ENCODE measurements at regions not wholly inside any gene's neighbourhood (a gene's known extent, or its start where the extent isn't known, plus 50 kb on each side); places are given as distances from the start of the nearest gene placed in this dataset.

DNA sequence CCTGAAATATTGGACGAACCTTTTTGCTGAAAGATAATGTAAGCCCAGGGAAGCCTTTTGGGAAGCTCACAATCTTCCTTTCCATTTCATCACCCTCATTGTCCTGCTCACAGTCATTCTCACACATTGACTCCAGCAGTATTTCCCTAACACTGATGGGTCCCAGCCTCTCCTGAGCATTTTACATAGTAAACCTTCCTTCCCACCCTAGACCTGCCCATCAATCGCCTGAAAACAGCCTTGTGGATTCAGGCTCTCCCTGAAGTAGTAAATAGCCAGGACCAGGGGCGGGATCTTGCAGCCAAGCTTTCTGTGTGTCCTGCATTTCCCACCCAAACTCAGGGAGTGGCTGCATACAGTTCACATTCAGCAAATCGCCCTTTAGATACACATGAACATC lies 149.9 kb downstream of the CYRIA start:
- TF ChIP-seq ZNF8 (CRISPR knock-in tag; IDR thresholded peaks at IDR 0.05): no peak
- TF ChIP-seq, protein P1, sequence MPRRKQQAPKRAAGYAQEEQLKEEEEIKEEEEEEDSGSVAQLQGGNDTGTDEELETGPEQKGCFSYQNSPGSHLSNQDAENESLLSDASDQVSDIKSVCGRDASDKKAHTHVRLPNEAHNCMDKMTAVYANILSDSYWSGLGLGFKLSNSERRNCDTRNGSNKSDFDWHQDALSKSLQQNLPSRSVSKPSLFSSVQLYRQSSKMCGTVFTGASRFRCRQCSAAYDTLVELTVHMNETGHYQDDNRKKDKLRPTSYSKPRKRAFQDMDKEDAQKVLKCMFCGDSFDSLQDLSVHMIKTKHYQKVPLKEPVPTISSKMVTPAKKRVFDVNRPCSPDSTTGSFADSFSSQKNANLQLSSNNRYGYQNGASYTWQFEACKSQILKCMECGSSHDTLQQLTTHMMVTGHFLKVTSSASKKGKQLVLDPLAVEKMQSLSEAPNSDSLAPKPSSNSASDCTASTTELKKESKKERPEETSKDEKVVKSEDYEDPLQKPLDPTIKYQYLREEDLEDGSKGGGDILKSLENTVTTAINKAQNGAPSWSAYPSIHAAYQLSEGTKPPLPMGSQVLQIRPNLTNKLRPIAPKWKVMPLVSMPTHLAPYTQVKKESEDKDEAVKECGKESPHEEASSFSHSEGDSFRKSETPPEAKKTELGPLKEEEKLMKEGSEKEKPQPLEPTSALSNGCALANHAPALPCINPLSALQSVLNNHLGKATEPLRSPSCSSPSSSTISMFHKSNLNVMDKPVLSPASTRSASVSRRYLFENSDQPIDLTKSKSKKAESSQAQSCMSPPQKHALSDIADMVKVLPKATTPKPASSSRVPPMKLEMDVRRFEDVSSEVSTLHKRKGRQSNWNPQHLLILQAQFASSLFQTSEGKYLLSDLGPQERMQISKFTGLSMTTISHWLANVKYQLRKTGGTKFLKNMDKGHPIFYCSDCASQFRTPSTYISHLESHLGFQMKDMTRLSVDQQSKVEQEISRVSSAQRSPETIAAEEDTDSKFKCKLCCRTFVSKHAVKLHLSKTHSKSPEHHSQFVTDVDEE (CRISPR knock-in tag; IDR thresholded peaks at IDR 0.05): no peak
